Fibroblast of the aortic adventitia (primary cell): ENCODE measurements at regions not wholly inside any gene's neighbourhood (a gene's known extent, or its start where the extent isn't known, plus 50 kb on each side); places are given as distances from the start of the nearest gene placed in this dataset.

Experiments used
- DNase-seq: peaks from one replicate; pipeline ENCODE4 v3.0.0-alpha.2; 2010; ENCODE audit warnings: low read depth
- H3K4me3 ChIP-seq: 2 replicates; pipeline ENCODE4 v1.5.1; 2011; ENCODE audit warnings: low read depth, mild to moderate bottlenecking, control low read depth, low read length, moderate library complexity
- TF ChIP-seq, protein P1 (sequence below): IDR thresholded peaks from 2 replicates; pipeline ENCODE4 v1.5.1; 2011; ENCODE audit warnings: mild to moderate bottlenecking, low read length, control low read depth, inconsistent platforms; ENCODE audit not compliant: insufficient read depth

DNA sequence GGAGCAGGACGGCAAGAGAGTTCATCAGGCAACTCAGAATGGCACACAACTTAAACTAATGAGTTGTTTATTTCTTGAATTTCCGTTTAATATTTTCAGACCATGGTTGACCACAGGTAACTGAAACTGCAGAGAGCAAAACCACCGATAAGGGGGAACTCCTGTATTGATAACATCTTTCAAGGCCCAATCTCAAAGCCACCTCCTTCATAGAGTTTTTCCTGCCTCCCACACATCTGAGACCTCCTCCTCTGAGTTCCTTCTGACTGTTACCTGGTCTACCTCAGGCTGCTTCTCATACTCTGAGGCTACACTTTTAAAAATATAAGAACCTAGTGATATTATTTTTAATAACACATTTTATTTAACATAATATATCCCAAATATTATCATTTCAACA is 341.5 kb upstream of the NPVF start:
- TF ChIP-seq, protein P1, sequence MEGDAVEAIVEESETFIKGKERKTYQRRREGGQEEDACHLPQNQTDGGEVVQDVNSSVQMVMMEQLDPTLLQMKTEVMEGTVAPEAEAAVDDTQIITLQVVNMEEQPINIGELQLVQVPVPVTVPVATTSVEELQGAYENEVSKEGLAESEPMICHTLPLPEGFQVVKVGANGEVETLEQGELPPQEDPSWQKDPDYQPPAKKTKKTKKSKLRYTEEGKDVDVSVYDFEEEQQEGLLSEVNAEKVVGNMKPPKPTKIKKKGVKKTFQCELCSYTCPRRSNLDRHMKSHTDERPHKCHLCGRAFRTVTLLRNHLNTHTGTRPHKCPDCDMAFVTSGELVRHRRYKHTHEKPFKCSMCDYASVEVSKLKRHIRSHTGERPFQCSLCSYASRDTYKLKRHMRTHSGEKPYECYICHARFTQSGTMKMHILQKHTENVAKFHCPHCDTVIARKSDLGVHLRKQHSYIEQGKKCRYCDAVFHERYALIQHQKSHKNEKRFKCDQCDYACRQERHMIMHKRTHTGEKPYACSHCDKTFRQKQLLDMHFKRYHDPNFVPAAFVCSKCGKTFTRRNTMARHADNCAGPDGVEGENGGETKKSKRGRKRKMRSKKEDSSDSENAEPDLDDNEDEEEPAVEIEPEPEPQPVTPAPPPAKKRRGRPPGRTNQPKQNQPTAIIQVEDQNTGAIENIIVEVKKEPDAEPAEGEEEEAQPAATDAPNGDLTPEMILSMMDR, result no peak
- DNase-seq, result no peak
- no peak overlapping the region for H3K4me3 ChIP-seq

DNA sequence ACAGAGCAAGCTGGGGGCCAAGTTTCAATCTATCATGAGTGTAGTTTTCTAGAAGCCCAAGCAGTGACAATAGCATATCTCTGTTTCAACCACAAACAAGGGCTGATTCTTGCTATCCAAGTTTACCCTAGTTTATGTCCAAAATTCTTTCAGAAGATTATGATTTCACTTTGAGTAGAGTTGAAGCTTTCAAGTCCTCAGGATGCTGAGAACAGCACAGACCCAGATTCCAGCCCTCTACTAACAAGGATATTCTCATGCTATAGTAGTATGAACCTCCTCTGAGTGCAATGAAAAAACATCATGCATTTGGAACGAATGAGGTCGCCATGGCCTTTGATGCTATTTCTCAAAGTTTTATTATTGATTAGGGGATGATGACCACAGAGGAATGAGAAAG is 344.1 kb upstream of the NPVF start:
- TF ChIP-seq, protein P1, result no peak
- DNase-seq, result no peak
- no peak overlapping the region for H3K4me3 ChIP-seq

- DNase-seq, result no peak
- TF ChIP-seq, protein P1, result no peak
- no peak overlapping the region for H3K4me3 ChIP-seq
Observed at GRCh38 chr7:25574828-25575227, 346.5 kb upstream of the NPVF start.

GRCh38 chr7:25575634-25576033 is 347.3 kb upstream of the NPVF start:
- DNase-seq, result no peak
- H3K4me3 ChIP-seq, result no peak overlapping the region
- TF ChIP-seq, protein P1, result no peak

- TF ChIP-seq, protein P1, result no peak
- no peak for DNase-seq
- no peak overlapping the region for H3K4me3 ChIP-seq
Observed at GRCh38 chr7:25578991-25579777, 350.9 kb upstream of the NPVF start.

- no peak overlapping the region for H3K4me3 ChIP-seq
- TF ChIP-seq, protein P1, result no peak
- no peak for DNase-seq
Observed at GRCh38 chr7:25579778-25580075, 351.4 kb upstream of the NPVF start.

DNA sequence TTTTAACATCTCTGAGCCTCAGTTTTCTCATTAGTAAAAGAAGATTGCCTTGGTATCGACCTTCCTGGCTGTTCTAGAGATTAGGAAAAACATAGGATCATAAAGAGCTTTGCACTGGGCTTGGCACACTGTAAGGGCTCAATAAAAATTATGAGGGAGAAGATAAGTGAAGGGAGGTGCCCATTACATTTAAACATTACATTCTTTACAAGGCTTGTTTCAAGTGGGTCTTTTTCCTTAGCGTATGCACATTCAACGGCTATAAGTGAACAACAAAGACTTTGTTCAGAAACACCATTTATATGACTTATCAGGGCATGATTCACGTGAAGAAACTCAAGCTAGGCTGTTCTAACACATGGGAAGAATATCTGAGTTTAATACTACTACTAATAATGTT is 351.9 kb upstream of the NPVF start:
- DNase-seq, result no peak
- TF ChIP-seq, protein P1, result no peak
- H3K4me3 ChIP-seq, result no peak overlapping the region
